NCI-H1092 treated with DMSO at 0.1 percent for 48 hours (cell line): ENCODE measurements at regions not wholly inside any gene's neighbourhood (a gene's known extent, or its start where the extent isn't known, plus 50 kb on each side); places are given as distances from the start of the nearest gene placed in this dataset.
"Not testable (repeated sequence)": the region's sequence is repeated elsewhere in the genome, so short reads cannot be mapped to it uniquely, and the experiment has no call there.

Source experiments
- DNase-seq: peaks from one replicate; lab custom pipeline; 2025; lab: John Stamatoyannopoulos, UW

- no peak for DNase-seq
Observed at GRCh38 chr6:63486196-63486595, 86.1 kb upstream of the LOC128125822 start.

DNA sequence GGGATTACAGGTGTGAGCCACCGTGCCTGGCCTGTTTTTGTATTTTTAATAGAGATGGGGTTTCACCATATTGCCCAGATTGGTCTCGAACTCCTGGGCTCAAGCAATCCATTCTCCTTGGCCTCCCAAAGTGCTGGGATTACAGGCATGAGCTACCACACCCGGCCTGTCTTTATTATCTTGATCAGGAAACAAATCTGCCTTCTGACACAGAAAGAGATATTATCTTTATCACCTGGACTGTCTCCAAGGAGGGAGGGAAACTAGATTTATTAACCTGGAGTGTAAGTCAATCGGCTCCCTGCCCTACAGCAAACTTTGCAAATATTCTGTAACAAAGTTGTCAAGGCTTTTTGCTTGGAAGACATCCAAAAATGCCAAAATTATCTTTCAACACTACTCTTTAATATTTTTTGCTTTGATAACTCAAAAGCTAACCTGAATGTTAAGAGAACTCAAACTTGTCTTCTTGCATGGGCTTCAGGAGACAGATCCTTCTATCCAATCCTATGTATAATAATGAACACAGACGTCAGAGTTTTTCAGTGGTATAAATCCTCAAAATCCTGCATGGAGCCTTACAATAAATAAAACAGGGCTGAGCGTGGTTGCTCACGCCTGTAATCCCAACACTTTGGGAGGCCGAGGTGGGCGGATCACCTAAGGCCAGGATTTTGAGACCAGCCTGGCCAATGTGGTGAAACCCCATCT is 85.0 kb upstream of the LOC128125822 start:
- no peak for DNase-seq

- DNase-seq = no peak
Observed at GRCh38 chr6:63491119-63491518, 81.2 kb upstream of the LOC128125822 start.

DNA sequence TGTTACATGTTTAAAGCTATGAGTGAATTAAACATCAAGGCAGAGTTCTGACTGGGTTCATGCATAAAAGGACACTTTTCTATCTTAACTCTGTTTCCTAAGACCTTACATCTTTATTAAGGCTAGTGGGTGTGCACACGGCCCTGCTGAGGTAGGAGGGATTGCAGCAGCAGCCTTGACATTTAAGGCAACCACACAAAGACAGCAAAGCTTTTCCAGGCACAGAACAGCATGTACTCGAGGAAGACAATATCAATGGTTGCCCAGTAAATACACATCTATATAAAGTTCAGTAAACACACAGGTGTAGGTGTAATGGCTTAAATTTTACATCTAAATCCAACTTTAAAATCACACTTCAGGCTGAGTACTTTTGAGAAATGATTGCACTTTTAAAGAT is 79.8 kb upstream of the LOC128125822 start:
- no peak for DNase-seq

- no peak for DNase-seq
Observed at GRCh38 chr6:63493557-63493956, 78.7 kb upstream of the LOC128125822 start.

DNA sequence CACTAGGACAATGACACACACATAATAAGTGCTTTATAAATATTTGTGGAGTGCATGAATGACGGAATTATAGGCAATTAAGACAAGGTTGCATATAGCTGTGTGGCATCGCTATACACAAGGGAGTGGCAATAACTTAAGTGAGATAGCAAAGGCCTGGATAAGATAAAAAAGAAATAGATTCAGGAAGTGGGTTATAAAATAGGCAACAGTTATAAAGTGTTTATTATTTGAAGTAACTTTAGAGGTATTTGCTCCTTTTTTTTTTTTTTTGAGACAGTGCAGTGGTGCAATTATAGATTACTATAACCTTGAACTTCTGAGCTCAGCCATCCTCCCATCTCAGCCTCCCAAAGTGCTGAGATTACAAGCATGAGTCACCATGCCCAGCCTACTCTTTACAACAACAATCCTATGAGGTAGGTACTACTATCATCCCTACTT is 75.9 kb upstream of the LOC128125822 start:
- no peak for DNase-seq

DNA sequence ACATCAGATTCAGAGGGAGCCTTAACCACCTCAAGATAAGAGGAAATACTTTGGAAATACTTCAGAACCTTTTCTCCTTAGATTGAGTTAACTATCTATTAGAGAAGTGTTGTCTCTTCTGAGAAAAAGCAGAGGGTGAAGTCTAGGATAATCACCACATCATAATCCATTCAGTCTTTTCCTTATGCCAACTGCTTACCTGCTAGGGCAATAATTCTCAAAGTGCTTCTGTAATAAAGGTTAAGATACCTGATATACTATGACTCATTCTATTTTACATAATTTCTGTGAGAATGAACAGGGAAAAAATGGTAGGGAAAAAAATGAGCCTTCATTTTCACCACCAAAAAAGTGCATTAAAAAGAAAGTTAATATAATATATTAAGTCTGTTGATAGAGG is 70.1 kb upstream of the LOC128125822 start:
- no peak for DNase-seq

DNA sequence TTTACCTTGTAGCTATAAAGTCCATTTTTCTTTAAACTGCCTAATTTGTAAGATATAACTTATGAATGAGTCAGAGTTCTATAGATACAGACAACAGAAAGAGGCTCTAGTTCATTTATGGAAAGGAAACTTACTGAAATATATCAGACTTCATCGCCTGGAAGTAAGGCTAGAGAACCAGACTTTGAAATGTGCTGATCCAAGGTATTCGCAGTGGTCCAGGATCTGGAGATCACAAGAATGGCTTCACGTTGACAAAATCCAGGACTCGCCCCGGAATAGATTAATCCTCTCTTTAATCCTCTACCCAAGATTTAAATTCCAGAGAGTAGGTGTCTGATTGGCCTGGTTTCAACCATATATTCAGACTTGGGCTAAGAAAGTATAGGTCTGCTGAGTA is 69.1 kb upstream of the LOC128125822 start:
- no peak for DNase-seq

DNA sequence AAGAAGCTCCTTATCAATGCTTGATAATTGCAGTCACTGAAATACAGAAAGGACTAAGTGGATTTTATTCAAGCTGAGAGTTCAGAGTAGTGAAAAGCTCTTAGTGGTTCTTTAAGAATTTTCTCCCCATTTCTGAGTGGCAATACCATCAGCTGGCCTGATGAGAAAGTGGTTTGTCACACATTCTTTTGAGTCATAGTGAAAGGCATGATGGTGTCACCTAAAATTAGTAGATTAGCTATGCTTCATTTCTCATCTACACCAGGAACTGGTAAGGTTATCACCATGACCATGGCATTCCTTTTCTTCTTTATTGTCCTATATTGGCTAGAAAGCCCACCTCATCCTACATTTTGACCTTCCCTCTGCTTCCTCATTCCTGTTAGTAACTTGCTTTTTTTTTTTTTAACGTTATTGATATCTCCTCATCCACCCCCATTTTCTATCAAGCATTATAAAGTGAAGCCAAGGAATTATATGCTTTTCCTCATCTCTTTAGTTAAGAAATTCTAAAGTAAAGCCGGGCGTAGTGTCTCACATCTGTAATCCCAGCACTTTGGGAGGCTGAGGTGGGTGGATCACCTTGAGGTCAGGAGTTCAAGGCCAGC is 67.4 kb upstream of the LOC128125822 start:
- no peak for DNase-seq

- DNase-seq = no peak
Observed at GRCh38 chr6:63507096-63507495, 65.2 kb upstream of the LOC128125822 start.

DNA sequence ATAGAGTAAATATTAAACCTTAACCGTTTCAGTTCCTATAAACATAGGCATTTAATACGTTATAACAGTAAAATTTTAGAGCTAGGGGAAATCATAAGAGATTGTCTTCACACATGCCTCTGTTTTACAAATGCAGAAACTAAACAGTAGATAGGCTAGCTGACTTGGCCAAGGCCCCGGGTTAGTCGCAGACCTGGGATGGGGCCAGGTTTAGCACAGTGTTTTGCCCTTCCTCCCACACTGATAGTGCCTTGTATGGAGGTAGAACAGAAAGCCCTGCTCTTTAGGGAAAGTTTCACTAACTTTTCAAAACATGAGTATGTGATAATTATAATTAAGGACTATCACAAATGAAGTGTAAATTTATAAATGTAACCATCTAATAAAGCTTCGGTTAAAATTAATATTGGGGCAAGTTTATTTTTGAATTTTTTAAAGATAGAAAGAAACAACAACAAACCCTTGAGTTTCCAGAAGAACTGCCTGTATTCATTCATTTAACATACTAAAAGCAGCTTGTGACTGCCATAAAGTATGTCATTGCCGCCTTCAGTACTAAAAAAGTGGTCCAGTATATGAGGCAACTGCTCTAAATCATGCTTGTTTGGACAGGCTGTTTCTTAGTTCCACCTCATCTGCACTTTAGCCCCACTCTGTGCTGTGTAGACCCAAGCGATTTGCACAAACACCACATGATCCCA is 62.5 kb upstream of the LOC128125822 start:
- DNase-seq = no peak

- DNase-seq = no peak
Observed at GRCh38 chr6:63510353-63510686, 62.0 kb upstream of the LOC128125822 start.

DNA sequence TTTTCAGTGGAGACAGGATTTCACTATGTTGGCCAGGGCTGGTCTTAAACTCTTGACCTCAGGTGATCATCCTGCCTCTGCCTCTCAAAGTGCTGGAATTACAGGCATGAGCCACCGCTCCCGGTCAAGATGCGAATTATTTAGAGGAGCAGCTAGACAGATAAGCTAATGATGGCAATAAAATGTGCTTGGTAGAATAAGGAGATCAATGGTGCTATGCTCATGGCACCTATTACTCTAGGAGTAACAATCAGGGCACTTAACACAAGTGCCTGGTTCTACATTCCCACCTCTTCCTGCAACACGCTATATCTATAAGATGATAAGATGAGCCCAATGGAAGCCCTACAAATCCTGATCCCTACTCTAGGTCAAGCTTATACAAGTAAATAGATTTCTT is 61.4 kb upstream of the LOC128125822 start:
- DNase-seq = no peak

- DNase-seq = no peak
Observed at GRCh38 chr6:63514488-63515173, 57.6 kb upstream of the LOC128125822 start.

DNA sequence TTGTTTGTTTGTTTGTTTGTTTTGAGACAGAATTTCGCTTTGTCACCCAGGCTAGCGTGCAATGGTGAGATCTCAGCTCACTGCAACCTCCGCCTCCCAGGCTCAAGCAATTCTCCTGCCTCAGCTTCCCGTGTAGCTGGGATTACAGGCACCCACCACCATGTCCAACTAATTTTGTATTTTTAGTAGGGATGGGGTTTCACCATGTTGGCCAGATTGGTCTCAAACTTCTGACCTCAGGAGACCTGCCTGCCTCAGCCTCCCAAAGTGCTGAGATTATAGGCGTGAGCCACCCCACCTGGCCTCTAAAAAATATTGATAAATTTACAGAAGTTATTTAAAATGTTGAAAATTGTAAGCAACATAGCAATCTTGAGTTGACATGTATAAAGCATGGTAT is 57.1 kb upstream of the LOC128125822 start:
- DNase-seq = not testable (repeated sequence)

GRCh38 chr6:63516186-63516944 is 55.9 kb upstream of the LOC128125822 start:
- DNase-seq = no peak

DNA sequence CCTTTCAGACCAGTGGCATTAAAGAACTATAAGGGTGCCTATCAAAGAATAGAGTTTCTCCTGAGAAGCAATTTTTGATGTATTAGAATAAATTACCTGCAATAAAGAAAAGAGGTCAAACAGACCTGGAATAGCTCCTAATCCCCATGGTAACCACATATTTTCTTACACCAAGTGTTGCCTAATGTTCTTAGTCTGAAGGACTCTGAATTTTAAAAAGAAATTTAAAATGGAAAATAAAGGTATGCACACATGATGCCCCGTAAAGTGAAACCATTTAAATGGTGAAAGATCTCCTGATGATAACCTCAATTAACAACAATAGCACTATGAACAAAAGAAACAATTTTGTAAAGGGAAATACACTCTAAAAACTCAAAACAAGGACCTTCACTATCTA is 55.1 kb upstream of the LOC128125822 start:
- DNase-seq = no peak

- DNase-seq = no peak
Observed at GRCh38 chr6:63521475-63522210, 50.6 kb upstream of the LOC128125822 start.
